H1 (cell line): ENCODE measurements at regions not wholly inside any gene's neighbourhood (a gene's known extent, or its start where the extent isn't known, plus 50 kb on each side); places are given as distances from the start of the nearest gene placed in this dataset.

ENCODE experiments used
- ATF2 ChIP-seq: IDR thresholded peaks from 2 replicates; pipeline ENCODE4 v1.6.1; 2012; ENCODE audit warnings: low read length, inconsistent platforms
- BACH1 ChIP-seq: IDR thresholded peaks from 2 replicates; pipeline ENCODE4 v1.6.1; 2012; ENCODE audit warnings: low read length, improper control_type of control experiment
- CTCF ChIP-seq, 3 experiments: IDR thresholded peaks; 1 replicate in 2 of 3; 2 replicates in 1 of 3; pipeline versions ENCODE4 v1.5.1 to v1.6.1; 2011; ENCODE audit warnings: low read length in 3 of 3, mild to moderate bottlenecking in 3 of 3, inconsistent platforms in 2 of 3, low read depth in 1 of 3, moderate library complexity in 1 of 3; ENCODE audit not compliant: insufficient read depth in 1 of 3; ENCODE audit errors: control extremely low read depth in 1 of 3
- POLR2A ChIP-seq, 2 experiments: IDR thresholded peaks; 1 replicate in 1 of 2; 2 replicates in 1 of 2; pipeline ENCODE4 v1.6.1; 2011; ENCODE audit warnings: low read depth in 2 of 2, low read length in 2 of 2, mild to moderate bottlenecking in 2 of 2; ENCODE audit errors: control extremely low read depth in 1 of 2
- POU5F1 ChIP-seq: IDR thresholded peaks from 2 replicates; pipeline ENCODE4 v1.6.1; 2011; ENCODE audit warnings: low read depth, mild to moderate bottlenecking, low read length, moderate library complexity
- TBP ChIP-seq: IDR thresholded peaks from 2 replicates; pipeline ENCODE4 v1.6.1; 2011; ENCODE audit warnings: low read depth, low read length, improper control_type of control experiment
- USF2 ChIP-seq: IDR thresholded peaks from 2 replicates; pipeline ENCODE4 v1.6.1; 2011; ENCODE audit warnings: low read length, improper control_type of control experiment

GRCh38 chr1:4152266-4152665 lies 252.2 kb upstream of the C1orf174 start (continued):
- TF ChIP-seq ATF2 (no peak), POLR2A (IDR thresholded peaks at IDR 0.05; ENCODE audit: control extremely low read depth in 1 of 2, low read depth in 2 of 2, low read length in 2 of 2) (no peak), CTCF (IDR thresholded peaks at IDR 0.05; ENCODE audit: control extremely low read depth in 1 of 3, insufficient read depth in 1 of 3, low read depth in 1 of 3, low read length in 3 of 3) (no peak), USF2 (no peak), BACH1 (no peak), POU5F1 (no peak), TBP (no peak)
